ENCODE measurements at regions not wholly inside any gene's neighbourhood (a gene's known extent, or its start where the extent isn't known, plus 50 kb on each side); places are given as distances from the start of the nearest gene placed in this dataset.

GRCh38 chr2:3094318-3094717, 283.3 kb downstream of the EIPR1 start:
- TF ChIP-seq CTCF (IDR thresholded peaks at IDR 0.05) (no peak), POLR2A (IDR thresholded peaks at IDR 0.05) (no peak)
